ENCODE measurements at regions not wholly inside any gene's neighbourhood (a gene's known extent, or its start where the extent isn't known, plus 50 kb on each side); places are given as distances from the start of the nearest gene placed in this dataset.

DNA sequence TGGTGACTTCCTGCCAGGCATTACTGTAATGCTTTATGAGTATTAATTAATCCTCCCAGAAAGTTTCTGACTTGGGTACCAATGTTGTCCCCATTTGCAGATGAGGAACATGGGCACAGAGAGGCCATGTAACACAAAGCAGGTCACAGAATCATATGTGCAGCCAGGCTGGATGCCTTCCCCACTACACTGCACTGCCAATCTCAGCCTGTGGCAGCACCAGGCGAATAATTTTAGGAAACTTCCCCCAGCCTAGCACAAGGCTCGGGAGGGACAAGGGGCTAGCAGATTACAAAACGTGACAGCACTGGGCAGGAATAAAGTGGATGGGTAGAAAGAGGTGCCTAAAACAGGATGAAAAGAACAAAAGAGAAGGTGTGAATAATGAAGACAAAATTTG lies 331.7 kb upstream of the PROX1 start:
- TF ChIP-seq POLR2A (IDR thresholded peaks at IDR 0.05; ENCODE audit: low read depth, low read length) (no peak), TAF1 (IDR thresholded peaks at IDR 0.05; ENCODE audit: borderline replicate concordance, low read depth, low read length) (no peak)

Measured in GM12892 (cell line).